ENCODE measurements at regions not wholly inside any gene's neighbourhood (a gene's known extent, or its start where the extent isn't known, plus 50 kb on each side); places are given as distances from the start of the nearest gene placed in this dataset.

- TF ChIP-seq, protein P1, sequence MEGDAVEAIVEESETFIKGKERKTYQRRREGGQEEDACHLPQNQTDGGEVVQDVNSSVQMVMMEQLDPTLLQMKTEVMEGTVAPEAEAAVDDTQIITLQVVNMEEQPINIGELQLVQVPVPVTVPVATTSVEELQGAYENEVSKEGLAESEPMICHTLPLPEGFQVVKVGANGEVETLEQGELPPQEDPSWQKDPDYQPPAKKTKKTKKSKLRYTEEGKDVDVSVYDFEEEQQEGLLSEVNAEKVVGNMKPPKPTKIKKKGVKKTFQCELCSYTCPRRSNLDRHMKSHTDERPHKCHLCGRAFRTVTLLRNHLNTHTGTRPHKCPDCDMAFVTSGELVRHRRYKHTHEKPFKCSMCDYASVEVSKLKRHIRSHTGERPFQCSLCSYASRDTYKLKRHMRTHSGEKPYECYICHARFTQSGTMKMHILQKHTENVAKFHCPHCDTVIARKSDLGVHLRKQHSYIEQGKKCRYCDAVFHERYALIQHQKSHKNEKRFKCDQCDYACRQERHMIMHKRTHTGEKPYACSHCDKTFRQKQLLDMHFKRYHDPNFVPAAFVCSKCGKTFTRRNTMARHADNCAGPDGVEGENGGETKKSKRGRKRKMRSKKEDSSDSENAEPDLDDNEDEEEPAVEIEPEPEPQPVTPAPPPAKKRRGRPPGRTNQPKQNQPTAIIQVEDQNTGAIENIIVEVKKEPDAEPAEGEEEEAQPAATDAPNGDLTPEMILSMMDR (IDR thresholded peaks at IDR 0.05): no peak
- TF ChIP-seq POLR2A (IDR thresholded peaks at IDR 0.05; ENCODE audit: low read depth) (no peak), POLR2AphosphoS5 (IDR thresholded peaks at IDR 0.05) (no peak), EP300 (IDR thresholded peaks at IDR 0.05) (no peak)
Observed at GRCh38 chr3:65107174-65107573, 419.4 kb upstream of the ADAMTS9 start.
